ENCODE measurements at regions not wholly inside any gene's neighbourhood (a gene's known extent, or its start where the extent isn't known, plus 50 kb on each side); places are given as distances from the start of the nearest gene placed in this dataset.

GRCh38 chr2:118319271-118319684 lies 231.0 kb downstream of the INSIG2 start:
- H3K36me3 ChIP-seq (ENCODE audit: control insufficient read depth, insufficient read depth, low read length) = no peaks in the 10 kb centered on the region
- H3K4me1 ChIP-seq (ENCODE audit: control insufficient read depth, insufficient read depth, low read length) = peaks cover 45% of the 10 kb centered on the region
- H3K9ac ChIP-seq (ENCODE audit: low read depth, low read length) = peak overlapping the region; percentile 29
- no peaks in the 10 kb centered on the region for H3K27me3 ChIP-seq (ENCODE audit: control insufficient read depth, insufficient read depth, low read length)
- H3K9me3 ChIP-seq (ENCODE audit: control insufficient read depth, insufficient read depth, low read length) = no peaks in the 10 kb centered on the region
- peak overlapping the region; percentile 30 for H3K4me3 ChIP-seq (ENCODE audit: low read depth, low read length)

GRCh38 chr2:118315606-118316005 lies 227.3 kb downstream of the INSIG2 start:
- Histone ChIP-seq H3K4me1 (ENCODE audit: control insufficient read depth, insufficient read depth, low read length) (peaks cover 36% of the 10 kb centered on the region), H3K9ac (ENCODE audit: low read depth, low read length) (no peak overlapping the region), H3K36me3 (ENCODE audit: control insufficient read depth, insufficient read depth, low read length) (no peaks in the 10 kb centered on the region), H3K27me3 (ENCODE audit: control insufficient read depth, insufficient read depth, low read length) (no peaks in the 10 kb centered on the region), H3K4me3 (ENCODE audit: low read depth, low read length) (no peak overlapping the region), H3K9me3 (ENCODE audit: control insufficient read depth, insufficient read depth, low read length) (no peaks in the 10 kb centered on the region)

DNA sequence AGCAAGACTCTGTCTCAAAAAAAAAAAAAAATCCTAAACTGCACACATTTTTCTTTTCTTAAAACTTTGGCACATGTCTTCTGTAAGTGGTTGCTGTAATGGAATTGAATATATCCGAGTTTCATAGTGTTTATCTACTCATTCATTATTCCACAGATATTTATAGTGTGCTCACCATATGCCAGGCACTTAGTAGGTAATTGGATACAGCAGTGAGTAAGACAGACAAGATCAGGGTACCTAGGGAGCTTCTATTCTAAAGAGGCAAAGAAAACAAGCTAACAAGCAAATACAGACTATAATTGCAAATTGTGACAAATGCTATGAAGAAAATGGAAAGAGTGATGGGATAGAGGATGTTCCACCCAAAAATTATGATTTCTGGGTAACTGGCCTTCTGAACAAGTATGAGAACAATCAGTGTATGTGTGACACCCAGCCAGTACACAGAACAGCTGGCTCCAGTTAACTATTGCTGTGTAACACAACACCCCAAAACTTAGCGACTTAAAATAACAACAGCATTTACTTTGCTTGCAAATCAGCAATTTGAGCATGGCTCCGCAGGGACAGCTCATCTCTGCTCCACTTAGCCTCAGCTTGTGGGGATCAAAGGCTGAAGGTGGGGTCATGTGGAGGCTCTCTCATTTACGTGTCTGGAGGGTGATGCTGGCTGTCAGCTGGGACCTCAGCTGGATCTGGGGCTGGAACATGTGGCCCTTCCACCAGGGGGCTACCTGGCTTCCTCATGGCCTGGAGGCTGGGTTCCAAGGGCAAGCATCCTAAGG lies 224.9 kb downstream of the INSIG2 start:
- Histone ChIP-seq H3K9me3 (ENCODE audit: control insufficient read depth, insufficient read depth, low read length) (no peaks in the 10 kb centered on the region), H3K9ac (ENCODE audit: low read depth, low read length) (no peak overlapping the region), H3K4me3 (ENCODE audit: low read depth, low read length) (no peak overlapping the region), H3K27me3 (ENCODE audit: control insufficient read depth, insufficient read depth, low read length) (peaks cover 7% of the 10 kb centered on the region), H3K4me1 (ENCODE audit: control insufficient read depth, insufficient read depth, low read length) (peaks cover 24% of the 10 kb centered on the region), H3K36me3 (ENCODE audit: control insufficient read depth, insufficient read depth, low read length) (no peaks in the 10 kb centered on the region)

DNA sequence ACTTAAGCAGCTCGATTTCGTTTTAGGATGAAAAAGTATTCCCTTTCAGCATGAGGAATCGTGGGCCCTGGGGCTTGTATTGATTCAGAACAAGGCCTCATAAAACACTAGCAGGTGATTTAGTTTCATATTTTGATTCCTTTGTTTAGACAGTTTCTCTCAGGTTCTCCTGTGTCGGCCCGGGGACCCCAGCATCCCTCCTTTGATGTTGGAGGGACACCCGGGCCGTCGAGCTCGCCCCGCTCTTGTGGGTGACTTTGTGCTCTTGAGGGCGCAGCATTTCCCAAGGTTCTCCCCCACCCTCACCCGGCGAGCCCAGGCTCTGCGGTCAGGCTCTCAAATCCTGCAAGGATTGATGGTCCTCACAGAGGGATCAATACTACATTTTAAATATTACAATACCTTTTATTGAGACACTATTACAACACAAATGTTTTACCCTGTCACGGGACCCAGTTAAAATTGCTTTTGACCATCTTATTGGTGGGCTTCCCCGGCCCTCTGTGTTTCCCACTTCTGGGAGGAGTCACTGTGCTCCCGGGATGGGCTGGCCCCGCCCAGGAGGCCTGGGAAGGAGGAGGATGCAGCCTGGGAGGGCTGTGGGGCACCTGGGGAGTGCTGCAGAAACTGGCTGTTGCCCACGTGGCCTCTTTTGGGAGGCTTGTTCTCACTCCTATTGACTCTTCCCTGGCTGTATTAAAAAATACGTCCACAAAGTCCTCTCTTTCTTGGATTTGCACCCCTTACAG lies 222.6 kb downstream of the INSIG2 start:
- Histone ChIP-seq H3K27me3 (ENCODE audit: control insufficient read depth, insufficient read depth, low read length) (peaks cover 8% of the 10 kb centered on the region), H3K9ac (ENCODE audit: low read depth, low read length) (peak overlapping the region; percentile 70), H3K4me1 (ENCODE audit: control insufficient read depth, insufficient read depth, low read length) (peaks cover 14% of the 10 kb centered on the region), H3K9me3 (ENCODE audit: control insufficient read depth, insufficient read depth, low read length) (no peaks in the 10 kb centered on the region), H3K4me3 (ENCODE audit: low read depth, low read length) (peak overlapping the region; percentile 58), H3K36me3 (ENCODE audit: control insufficient read depth, insufficient read depth, low read length) (no peaks in the 10 kb centered on the region)

DNA sequence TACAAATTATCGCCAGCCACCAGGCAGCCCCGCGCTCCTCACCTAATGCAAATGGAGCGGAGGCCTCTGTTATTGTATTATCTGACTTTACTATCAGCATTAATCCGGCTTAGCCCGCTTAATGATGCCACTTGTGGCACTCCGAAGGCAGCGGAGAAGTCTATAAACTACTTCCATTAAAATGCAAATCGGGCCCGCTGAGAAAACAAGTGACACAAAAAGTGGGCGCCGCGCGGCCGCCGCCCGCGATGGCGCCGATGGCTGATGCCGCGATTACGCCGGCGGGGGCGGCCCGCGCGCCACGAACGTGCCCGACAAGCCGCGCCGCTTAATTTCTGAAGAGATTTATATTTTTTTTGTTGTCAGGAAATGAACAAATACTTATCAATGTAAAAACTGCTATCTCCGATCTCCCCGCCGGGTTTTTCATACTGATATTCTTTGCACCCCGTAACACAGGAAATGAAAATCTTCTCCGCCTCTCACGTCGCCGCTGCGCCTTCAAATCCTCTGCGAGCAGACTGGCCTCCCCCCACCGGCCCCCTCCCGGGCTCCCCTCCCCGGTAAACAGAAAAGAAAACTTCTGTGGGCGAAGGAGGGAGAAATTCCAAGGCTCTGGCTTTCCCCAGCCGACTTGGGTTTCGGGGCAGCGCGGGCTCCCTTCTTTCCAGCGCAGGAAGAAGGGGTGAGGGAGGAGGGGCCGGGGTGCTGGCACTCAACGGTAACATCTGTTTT lies 221.8 kb downstream of the INSIG2 start:
- Histone ChIP-seq H3K4me3 (ENCODE audit: low read depth, low read length) (peak overlapping the region; percentile 58), H3K36me3 (ENCODE audit: control insufficient read depth, insufficient read depth, low read length) (no peaks in the 10 kb centered on the region), H3K9ac (ENCODE audit: low read depth, low read length) (peak overlapping the region; percentile 70), H3K9me3 (ENCODE audit: control insufficient read depth, insufficient read depth, low read length) (no peaks in the 10 kb centered on the region), H3K27me3 (ENCODE audit: control insufficient read depth, insufficient read depth, low read length) (peaks cover 8% of the 10 kb centered on the region), H3K4me1 (ENCODE audit: control insufficient read depth, insufficient read depth, low read length) (peaks cover 14% of the 10 kb centered on the region)

- peaks cover 14% of the 10 kb centered on the region for H3K4me1 ChIP-seq (ENCODE audit: control insufficient read depth, insufficient read depth, low read length)
- H3K9me3 ChIP-seq (ENCODE audit: control insufficient read depth, insufficient read depth, low read length) = no peaks in the 10 kb centered on the region
- H3K27me3 ChIP-seq (ENCODE audit: control insufficient read depth, insufficient read depth, low read length) = peaks cover 8% of the 10 kb centered on the region
- H3K4me3 ChIP-seq (ENCODE audit: low read depth, low read length) = peak overlapping the region; percentile 58
- peak overlapping the region; percentile 60 for H3K9ac ChIP-seq (ENCODE audit: low read depth, low read length)
- H3K36me3 ChIP-seq (ENCODE audit: control insufficient read depth, insufficient read depth, low read length) = no peaks in the 10 kb centered on the region
Observed at GRCh38 chr2:118309257-118309945, 221.1 kb downstream of the INSIG2 start.

DNA sequence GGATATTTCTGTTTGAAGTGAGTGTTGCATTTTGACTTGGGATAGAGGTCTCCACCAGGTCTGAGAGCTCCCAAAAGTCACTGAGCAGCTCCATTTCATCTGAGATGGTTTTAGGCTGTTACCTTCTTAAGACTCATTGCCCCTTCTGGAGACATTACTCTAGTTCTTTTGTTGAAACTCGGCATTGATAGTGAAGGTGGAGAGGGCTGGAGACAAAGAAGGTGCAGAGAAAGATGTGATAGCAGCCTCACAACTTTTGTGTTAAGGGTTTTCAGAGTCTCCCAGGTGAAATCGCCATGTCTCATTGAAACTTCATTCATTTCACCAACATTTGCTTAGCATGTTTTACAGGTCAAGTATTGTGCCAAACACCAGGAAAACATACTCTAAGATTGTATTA lies 219.6 kb downstream of the INSIG2 start:
- Histone ChIP-seq H3K9ac (ENCODE audit: low read depth, low read length) (no peak overlapping the region), H3K27me3 (ENCODE audit: control insufficient read depth, insufficient read depth, low read length) (peaks cover 8% of the 10 kb centered on the region), H3K9me3 (ENCODE audit: control insufficient read depth, insufficient read depth, low read length) (no peaks in the 10 kb centered on the region), H3K4me3 (ENCODE audit: low read depth, low read length) (no peak overlapping the region), H3K4me1 (ENCODE audit: control insufficient read depth, insufficient read depth, low read length) (peaks cover 3% of the 10 kb centered on the region), H3K36me3 (ENCODE audit: control insufficient read depth, insufficient read depth, low read length) (no peaks in the 10 kb centered on the region)

DNA sequence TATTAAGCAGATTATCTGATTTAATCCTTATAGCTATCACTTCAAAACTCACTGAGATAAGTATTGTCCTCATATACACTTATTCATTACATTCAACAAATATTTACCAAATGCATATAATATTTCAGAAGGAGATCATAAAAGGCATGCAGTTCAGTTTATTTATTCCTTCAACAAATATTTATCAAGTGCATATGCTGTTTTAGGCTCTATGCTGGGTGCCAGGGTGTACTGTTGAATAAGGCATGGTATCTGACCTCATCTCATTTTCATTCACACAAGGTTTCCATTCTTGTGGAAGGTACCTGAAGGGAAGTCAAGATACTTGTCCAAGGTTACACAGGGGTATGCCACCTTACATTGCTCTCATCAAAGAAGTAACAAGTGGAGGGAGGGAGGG lies 213.0 kb downstream of the INSIG2 start:
- Histone ChIP-seq H3K4me1 (ENCODE audit: control insufficient read depth, insufficient read depth, low read length) (no peaks in the 10 kb centered on the region), H3K9me3 (ENCODE audit: control insufficient read depth, insufficient read depth, low read length) (no peaks in the 10 kb centered on the region), H3K36me3 (ENCODE audit: control insufficient read depth, insufficient read depth, low read length) (no peaks in the 10 kb centered on the region), H3K9ac (ENCODE audit: low read depth, low read length) (no peak overlapping the region), H3K4me3 (ENCODE audit: low read depth, low read length) (no peak overlapping the region), H3K27me3 (ENCODE audit: control insufficient read depth, insufficient read depth, low read length) (no peaks in the 10 kb centered on the region)

DNA sequence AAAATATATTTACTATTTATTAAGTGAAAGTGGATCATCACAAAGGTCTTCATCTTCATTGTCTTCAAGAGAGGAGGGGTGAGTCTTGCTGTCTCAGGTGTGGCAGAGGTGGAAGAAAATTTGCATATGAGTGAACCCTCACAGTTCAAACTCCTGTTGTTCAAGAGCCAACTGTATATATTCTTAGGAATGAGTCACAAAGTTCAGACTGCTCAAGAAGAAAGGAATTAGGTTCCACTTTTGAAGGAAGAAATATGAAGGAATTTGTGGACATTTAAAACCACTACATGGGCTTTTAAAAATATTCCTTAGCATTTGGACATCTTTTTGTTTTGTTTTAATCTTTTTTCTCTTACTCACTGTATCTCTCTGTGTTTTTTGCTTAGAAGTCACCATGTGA lies 212.6 kb downstream of the INSIG2 start:
- Histone ChIP-seq H3K4me1 (ENCODE audit: control insufficient read depth, insufficient read depth, low read length) (no peaks in the 10 kb centered on the region), H3K4me3 (ENCODE audit: low read depth, low read length) (no peak overlapping the region), H3K27me3 (ENCODE audit: control insufficient read depth, insufficient read depth, low read length) (no peaks in the 10 kb centered on the region), H3K36me3 (ENCODE audit: control insufficient read depth, insufficient read depth, low read length) (no peaks in the 10 kb centered on the region), H3K9me3 (ENCODE audit: control insufficient read depth, insufficient read depth, low read length) (no peaks in the 10 kb centered on the region), H3K9ac (ENCODE audit: low read depth, low read length) (no peak overlapping the region)

DNA sequence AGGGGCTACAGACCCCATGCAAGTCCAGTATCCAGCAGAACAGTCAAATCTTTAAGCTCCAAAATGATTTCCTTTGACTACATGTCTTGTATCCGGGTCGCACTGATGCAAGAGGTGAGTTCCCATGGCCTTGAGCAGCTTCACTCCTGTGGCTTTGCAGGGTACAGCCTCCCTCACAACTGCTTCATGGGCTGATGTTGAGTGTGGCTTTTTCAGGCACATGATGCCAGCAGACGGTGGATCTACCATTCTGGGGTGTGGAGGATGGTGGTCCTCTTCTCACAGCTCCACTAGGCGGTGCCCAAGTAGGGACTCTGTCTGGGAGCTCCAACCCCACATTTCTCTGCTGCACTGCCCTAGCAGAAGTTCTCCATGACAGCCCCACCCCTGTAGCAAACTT lies 208.4 kb downstream of the INSIG2 start:
- no peaks in the 10 kb centered on the region for H3K9me3 ChIP-seq (ENCODE audit: control insufficient read depth, insufficient read depth, low read length)
- no peaks in the 10 kb centered on the region for H3K27me3 ChIP-seq (ENCODE audit: control insufficient read depth, insufficient read depth, low read length)
- no peaks in the 10 kb centered on the region for H3K4me1 ChIP-seq (ENCODE audit: control insufficient read depth, insufficient read depth, low read length)
- H3K9ac ChIP-seq (ENCODE audit: low read depth, low read length) = no peak overlapping the region
- no peaks in the 10 kb centered on the region for H3K36me3 ChIP-seq (ENCODE audit: control insufficient read depth, insufficient read depth, low read length)
- no peak overlapping the region for H3K4me3 ChIP-seq (ENCODE audit: low read depth, low read length)

DNA sequence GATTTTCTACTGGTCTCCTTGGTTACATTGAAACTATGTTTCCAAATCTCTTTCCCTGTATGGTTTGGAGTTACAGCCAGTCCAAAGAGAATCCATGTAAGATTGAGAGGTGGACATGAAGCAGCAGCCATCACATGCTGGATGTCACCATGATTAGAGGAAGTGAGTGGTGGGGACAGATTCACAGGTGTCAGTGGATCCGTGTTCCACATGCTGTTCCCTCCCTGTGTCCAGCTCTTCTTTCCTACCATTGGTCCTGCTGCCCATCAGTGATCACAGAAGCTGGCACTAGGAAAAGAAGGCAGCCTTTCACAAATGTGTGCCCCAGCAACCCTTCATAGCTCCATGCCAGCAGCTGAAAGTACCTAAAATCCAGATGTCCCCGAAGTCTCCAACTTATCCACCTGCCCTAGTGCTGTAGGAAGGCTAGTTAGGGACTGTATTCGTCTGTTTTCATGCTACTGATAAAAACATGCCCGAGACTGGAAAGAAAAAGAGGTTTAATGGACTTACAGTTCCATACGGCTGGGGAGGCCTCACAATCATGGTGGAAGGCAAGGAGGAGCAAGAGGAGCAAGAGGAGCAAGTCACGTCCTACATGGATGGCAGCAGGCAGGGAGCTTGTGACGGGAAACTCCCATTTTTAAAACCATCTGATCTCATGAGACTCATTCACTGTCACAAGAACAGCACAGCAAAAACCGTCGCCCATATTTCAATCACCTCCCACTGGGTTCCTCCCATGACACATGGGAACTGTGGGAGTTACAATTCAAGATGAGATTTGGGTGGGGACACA lies 207.5 kb downstream of the INSIG2 start:
- no peaks in the 10 kb centered on the region for H3K27me3 ChIP-seq (ENCODE audit: control insufficient read depth, insufficient read depth, low read length)
- H3K4me3 ChIP-seq (ENCODE audit: low read depth, low read length) = no peak overlapping the region
- H3K4me1 ChIP-seq (ENCODE audit: control insufficient read depth, insufficient read depth, low read length) = no peaks in the 10 kb centered on the region
- no peak overlapping the region for H3K9ac ChIP-seq (ENCODE audit: low read depth, low read length)
- no peaks in the 10 kb centered on the region for H3K36me3 ChIP-seq (ENCODE audit: control insufficient read depth, insufficient read depth, low read length)
- no peaks in the 10 kb centered on the region for H3K9me3 ChIP-seq (ENCODE audit: control insufficient read depth, insufficient read depth, low read length)
